GM12878 (cell line): ENCODE measurements at regions not wholly inside any gene's neighbourhood (a gene's known extent, or its start where the extent isn't known, plus 50 kb on each side); places are given as distances from the start of the nearest gene placed in this dataset.

Experiments
- ATAC-seq: fragments of 200-7000 bp; cut with Tn5 transposase; 3 replicates; pipeline ENCODE4 v1.9.1; 2020; ENCODE audit warnings: mild to moderate bottlenecking, moderate library complexity
- BruUV-seq: library from RNA; stranded (reverse); fragments of 400-500 nt; replicated peaks from 2 replicates; lab custom pipeline; 2021; lab: Mats Ljungman, UMichigan
- CTCF ChIA-PET: fragments of 300-600 bp; sonication (Branson Sonifier 250); formaldehyde crosslinking; extraction: SDS; loops from one replicate; lab custom pipeline; 2021; ENCODE audit warnings: inconsistent platforms; lab: Yijun Ruan, JAX
- POLR2A ChIA-PET: fragments of 350-600 bp; formaldehyde crosslinking; extraction: SDS; loops from one replicate; lab custom pipeline; 2021; ENCODE audit warnings: inconsistent platforms; lab: Charles Lee
- RAD21 ChIA-PET: fragments of 300-600 bp; sonication (Branson Sonifier 250); formaldehyde crosslinking; loops from one replicate; lab custom pipeline; 2023; ENCODE audit warnings: antibody characterized with exemption; ENCODE audit not compliant: unreplicated experiment; lab: Charles Lee
- SMC1A ChIA-PET: fragments of 300-600 bp; sonication (Branson Sonifier 250); formaldehyde crosslinking; loops from one replicate; lab custom pipeline; 2023; ENCODE audit not compliant: unreplicated experiment, uncharacterized antibody; lab: Charles Lee
- DNase-seq: peaks from one replicate; pipeline ENCODE4 v3.0.0-alpha.2; 2011; ENCODE audit warnings: low read depth, low spot score
- FAIRE-seq: peaks from 3 replicates; lab custom pipeline; 2011; peaks lifted over from hg19 to GRCh38; lab: Jason Lieb, UNC
- H2AFZ ChIP-seq: 2 replicates; pipeline ENCODE4 v1.6.0; 2011; ENCODE audit warnings: low read depth, low read length, control low read depth; ENCODE audit not compliant: control insufficient read depth
- H3K27ac ChIP-seq: 2 replicates; pipeline ENCODE4 v1.5.1; 2011; ENCODE audit warnings: control low read depth; ENCODE audit not compliant: control insufficient read depth, insufficient read depth
- H3K27me3 ChIP-seq, 2 experiments: replicated peaks in 1 of 2; 2 replicates each; pipeline versions ENCODE4 v1.6.0 to v1.6.1; 2011; ENCODE audit warnings: low read length in 1 of 2; ENCODE audit not compliant: control insufficient read depth in 2 of 2, insufficient read depth in 2 of 2
- H3K36me3 ChIP-seq, 2 experiments: 2 replicates each; pipeline ENCODE4 v1.5.1; 2011; ENCODE audit warnings: low read length in 1 of 2; ENCODE audit not compliant: control insufficient read depth in 2 of 2, insufficient read depth in 2 of 2
- H3K4me1 ChIP-seq: 2 replicates; pipeline ENCODE4 v1.6.1; 2011; ENCODE audit warnings: mild to moderate bottlenecking, low read length, moderate library complexity, mixed read lengths; ENCODE audit not compliant: control insufficient read depth, insufficient read depth
- H3K4me2 ChIP-seq: 2 replicates; pipeline ENCODE4 v1.6.0; 2011; ENCODE audit warnings: control low read depth; ENCODE audit not compliant: control insufficient read depth, insufficient read depth
- H3K4me3 ChIP-seq: fragments of 200-600 bp; sonication (generic); 2 replicates; pipeline ENCODE4 v1.5.1; 2016
- H3K79me2 ChIP-seq: 2 replicates; pipeline ENCODE4 v1.6.0; 2011; ENCODE audit warnings: low read length; ENCODE audit not compliant: control insufficient read depth, insufficient read depth
- H3K9ac ChIP-seq: 2 replicates; pipeline ENCODE4 v1.8.0; 2011; ENCODE audit warnings: low read length, control low read depth, mixed read lengths; ENCODE audit not compliant: control insufficient read depth, insufficient read depth
- H3K9me3 ChIP-seq: replicated peaks from 3 replicates; pipeline ENCODE4 v1.5.1; 2011; ENCODE audit warnings: mild to moderate bottlenecking, low read length; ENCODE audit not compliant: control insufficient read depth, insufficient read depth
- H4K20me1 ChIP-seq: 2 replicates; pipeline ENCODE4 v1.6.0; 2011; ENCODE audit not compliant: control insufficient read depth, insufficient read depth
- BRCA1 ChIP-seq: IDR thresholded peaks from 2 replicates; pipeline ENCODE4 v1.6.1; 2011; ENCODE audit warnings: low read depth, low read length, improper control_type of control experiment
- CEBPB ChIP-seq, 2 experiments: fragments of 150-350 bp in 1 of 2; IDR thresholded peaks; 2 replicates each; pipeline ENCODE4 v1.6.1; 2012 to 2014; ENCODE audit warnings: low read depth in 2 of 2, low read length in 2 of 2, borderline replicate concordance in 1 of 2, inconsistent platforms in 1 of 2
- CREM ChIP-seq: IDR thresholded peaks from 2 replicates; pipeline ENCODE4 v1.6.1; 2014; ENCODE audit warnings: antibody characterized with exemption, low read depth
- HDAC6 ChIP-seq: fragments of 200-600 bp; sonication (generic); IDR thresholded peaks from one replicate; pipeline ENCODE4 v1.8.0; 2017; ENCODE audit warnings: antibody characterized with exemption; ENCODE audit not compliant: unreplicated experiment
- MLLT1 ChIP-seq: fragments of 450-650 bp; IDR thresholded peaks from 2 replicates; pipeline ENCODE4 v1.6.1; 2016; ENCODE audit warnings: mild to moderate bottlenecking
- NFYB ChIP-seq: IDR thresholded peaks from 2 replicates; pipeline ENCODE4 v1.6.1; 2011; ENCODE audit warnings: low read depth, mild to moderate bottlenecking, low read length, improper control_type of control experiment, moderate library complexity; ENCODE audit not compliant: insufficient read depth
- POLR2AphosphoS5 ChIP-seq: IDR thresholded peaks from 2 replicates; pipeline ENCODE4 v1.6.1; 2011; ENCODE audit warnings: mild to moderate bottlenecking, low read length, inconsistent platforms
- RB1 ChIP-seq: fragments of 450-650 bp; formaldehyde crosslinking; IDR thresholded peaks from 2 replicates; pipeline ENCODE4 v1.6.1; 2017; ENCODE audit warnings: mild to moderate bottlenecking, borderline replicate concordance
- SMARCA5 ChIP-seq: fragments of 450-650 bp; IDR thresholded peaks from 2 replicates; pipeline ENCODE4 v1.6.1; 2017; ENCODE audit warnings: mild to moderate bottlenecking
- TCF3 ChIP-seq: IDR thresholded peaks from 2 replicates; pipeline ENCODE4 v1.6.1; 2012; ENCODE audit warnings: low read depth, mild to moderate bottlenecking, low read length, borderline replicate concordance; ENCODE audit not compliant: insufficient read depth
- ZNF384 ChIP-seq: IDR thresholded peaks from 2 replicates; pipeline ENCODE4 v1.6.1; 2012; ENCODE audit warnings: low read depth, mild to moderate bottlenecking, low read length, improper control_type of control experiment, borderline replicate concordance
- WGBS: methylation state at CpG from one replicate; pipeline ENCODE4 v1.1.6; 2016; ENCODE audit warnings: low lambda C conversion rate; ENCODE audit not compliant: insufficient replicate concordance, insufficient coverage; ENCODE audit errors: missing lambda C conversion rate; 5-methylcytosine and 5-hydroxymethylcytosine counted together
- in situ Hi-C: fragments of 300-500 bp; cut with MboI; formaldehyde crosslinking; loops from 9 replicates; pipeline ENCODE4 v1.14.3; 2018; ENCODE audit warnings: mixed read lengths
- intact Hi-C: fragments of 100-400 bp; cut with micrococcal nuclease; formaldehyde crosslinking; loops from one replicate; pipeline ENCODE4 v1.14.2; 2022; ENCODE audit not compliant: unreplicated experiment

- in situ Hi-C loops: no loop called here
- ATAC-seq (no peak), FAIRE-seq (no peak)
These were observed 386.0 kb upstream of the ADAMTS5 start for GRCh38 chr21:27352885-27353284.

GRCh38 chr21:27346041-27346448, 379.2 kb upstream of the ADAMTS5 start:
- POLR2A ChIA-PET: no interaction called here
- no peak for DNase-seq
- H3K4me2 ChIP-seq: no peak overlapping the region
- BruUV-seq: no TSS peak
- RAD21 ChIA-PET: no interaction called here
- CTCF ChIA-PET: no interaction called here
- H3K27ac ChIP-seq: no peak overlapping the region
- H3K9me3 ChIP-seq: no peaks in the 10 kb centered on the region
- no peaks in the 10 kb centered on the region for H3K36me3 ChIP-seq
- 13% methylated on average over 2 of the region's 2 CpGs for WGBS
- no peaks in the 10 kb centered on the region for H3K4me1 ChIP-seq
- no peak for FAIRE-seq
- H3K27me3 ChIP-seq: no peaks in the 10 kb centered on the region
- in situ Hi-C loops: no loop called here
- no peak overlapping the region for H3K4me3 ChIP-seq
- H3K9ac ChIP-seq: no peak overlapping the region
- intact Hi-C loops: no loop called here
- H4K20me1 ChIP-seq: no peaks in the 10 kb centered on the region
- SMC1A ChIA-PET: no interaction called here
- no peaks in the 10 kb centered on the region for H3K79me2 ChIP-seq
- TF ChIP-seq TCF3: no peak
- ATAC-seq: no peak
- H2AFZ ChIP-seq: no peak overlapping the region

More at GRCh38 chr21:27352885-27353284, 386.0 kb upstream of the ADAMTS5 start:
- Histone ChIP-seq H3K27me3 (no peaks in the 10 kb centered on the region), H3K4me1 (no peaks in the 10 kb centered on the region), H2AFZ (no peak overlapping the region), H3K79me2 (no peaks in the 10 kb centered on the region), H4K20me1 (no peaks in the 10 kb centered on the region), H3K9ac (no peak overlapping the region), H3K9me3 (no peaks in the 10 kb centered on the region), H3K4me2 (no peak overlapping the region), H3K4me3 (no peak overlapping the region), H3K27ac (no peak overlapping the region), H3K36me3 (no peaks in the 10 kb centered on the region)
- POLR2A ChIA-PET: no interaction called here
- RAD21 ChIA-PET: no interaction called here
- TF ChIP-seq CREM: no peak
- TF ChIP-seq MLLT1: no peak
- TF ChIP-seq HDAC6: no peak
- no peak for TF ChIP-seq CEBPB (IDR thresholded peaks at IDR 0.05; ENCODE audit: borderline replicate concordance in 1 of 2, low read depth in 2 of 2, low read length in 2 of 2)
- no peak for TF ChIP-seq SMARCA5
- TF ChIP-seq BRCA1: no peak
- TF ChIP-seq RB1: no peak
- TF ChIP-seq POLR2AphosphoS5: no peak
- no peak for TF ChIP-seq NFYB
- no peak for TF ChIP-seq ZNF384
- intact Hi-C loops: no loop called here
- no peak for DNase-seq
- BruUV-seq: no TSS peak
- SMC1A ChIA-PET: no interaction called here
- CTCF ChIA-PET: no interaction called here
